ENCODE measurements at regions not wholly inside any gene's neighbourhood (a gene's known extent, or its start where the extent isn't known, plus 50 kb on each side); places are given as distances from the start of the nearest gene placed in this dataset.
"Not testable (repeated sequence)": the region's sequence is repeated elsewhere in the genome, so short reads cannot be mapped to it uniquely, and the experiment has no call there.

DNA sequence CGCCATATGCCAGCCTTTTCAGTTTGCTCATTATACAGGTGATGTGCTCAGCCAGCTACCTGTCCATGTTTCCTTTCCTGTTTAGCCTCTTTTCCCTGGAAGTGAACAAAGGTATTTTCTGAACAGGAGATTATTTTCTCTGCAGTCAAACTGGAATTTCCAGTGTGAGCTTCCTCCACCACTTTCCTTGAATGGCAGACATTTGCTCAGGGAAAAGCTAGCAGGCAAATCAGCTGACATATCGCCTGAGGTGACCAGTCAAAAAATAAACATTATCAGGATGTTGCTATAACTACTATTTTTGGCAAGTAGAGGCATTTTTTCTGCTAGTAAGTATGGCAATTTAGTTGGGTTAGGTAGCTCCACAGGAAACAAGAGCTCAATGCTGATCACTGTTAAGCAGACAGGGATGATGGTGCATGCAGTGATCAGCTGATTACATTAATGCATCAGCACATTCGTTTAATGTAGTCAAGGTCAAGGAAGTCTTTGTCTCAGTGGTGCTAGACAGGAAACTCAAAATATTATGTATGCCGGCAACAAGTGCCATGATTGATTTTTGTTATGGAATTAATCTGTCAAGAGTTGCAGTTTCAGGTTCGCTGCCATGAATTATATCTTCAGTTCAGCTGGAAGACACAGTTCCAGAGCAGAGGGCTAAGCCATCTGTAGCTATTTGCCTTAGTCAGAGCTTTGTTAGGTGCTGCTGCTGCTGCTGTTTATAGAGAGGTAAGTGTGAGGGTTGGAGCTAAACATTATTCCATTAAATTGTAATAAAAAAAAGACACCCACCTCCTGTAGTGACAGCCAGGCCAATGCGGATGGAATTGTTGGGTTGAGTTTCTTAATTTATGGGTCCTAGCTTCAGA, 179.7 kb upstream of the ST6GALNAC5 start:
- TF ChIP-seq POLR2A (IDR thresholded peaks at IDR 0.05): no peak
- TF ChIP-seq, protein P1, sequence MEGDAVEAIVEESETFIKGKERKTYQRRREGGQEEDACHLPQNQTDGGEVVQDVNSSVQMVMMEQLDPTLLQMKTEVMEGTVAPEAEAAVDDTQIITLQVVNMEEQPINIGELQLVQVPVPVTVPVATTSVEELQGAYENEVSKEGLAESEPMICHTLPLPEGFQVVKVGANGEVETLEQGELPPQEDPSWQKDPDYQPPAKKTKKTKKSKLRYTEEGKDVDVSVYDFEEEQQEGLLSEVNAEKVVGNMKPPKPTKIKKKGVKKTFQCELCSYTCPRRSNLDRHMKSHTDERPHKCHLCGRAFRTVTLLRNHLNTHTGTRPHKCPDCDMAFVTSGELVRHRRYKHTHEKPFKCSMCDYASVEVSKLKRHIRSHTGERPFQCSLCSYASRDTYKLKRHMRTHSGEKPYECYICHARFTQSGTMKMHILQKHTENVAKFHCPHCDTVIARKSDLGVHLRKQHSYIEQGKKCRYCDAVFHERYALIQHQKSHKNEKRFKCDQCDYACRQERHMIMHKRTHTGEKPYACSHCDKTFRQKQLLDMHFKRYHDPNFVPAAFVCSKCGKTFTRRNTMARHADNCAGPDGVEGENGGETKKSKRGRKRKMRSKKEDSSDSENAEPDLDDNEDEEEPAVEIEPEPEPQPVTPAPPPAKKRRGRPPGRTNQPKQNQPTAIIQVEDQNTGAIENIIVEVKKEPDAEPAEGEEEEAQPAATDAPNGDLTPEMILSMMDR (IDR thresholded peaks at IDR 0.05): no peak
- no peak for DNase-seq (ENCODE audit: low spot score in 2 of 2)
- intact Hi-C loops (cut with DNase I; ENCODE audit: low total_unique reads): no loop called here
- WGBS, 2 donors: 30% methylated on average over 6 of the region's 6 CpGs
- no peak overlapping the region for H3K4me3 ChIP-seq (ENCODE audit: low read depth, poor library complexity, severe bottlenecking)

DNA sequence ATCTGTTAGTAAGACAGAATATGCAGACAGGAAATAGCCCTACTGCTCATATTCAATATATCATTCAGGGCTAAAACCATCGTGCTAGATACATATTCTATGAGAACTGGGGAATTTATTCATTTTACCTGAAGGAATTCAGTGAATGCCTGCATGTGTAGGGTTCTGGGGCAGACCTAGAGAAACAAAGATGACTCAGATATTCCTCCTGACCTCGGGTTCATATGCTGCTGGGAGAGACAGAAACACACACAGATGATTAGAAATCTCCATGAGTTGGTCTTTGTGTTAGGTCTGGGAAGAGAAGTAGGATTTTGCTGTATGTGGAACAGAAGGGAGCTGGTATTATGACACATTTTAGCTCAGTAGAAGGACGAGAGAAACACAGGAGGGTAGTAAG, 176.5 kb upstream of the ST6GALNAC5 start:
- DNase-seq (ENCODE audit: low spot score in 2 of 2): no peak
- no peak overlapping the region for H3K4me3 ChIP-seq (ENCODE audit: low read depth, poor library complexity, severe bottlenecking)
- no peak for TF ChIP-seq POLR2A (IDR thresholded peaks at IDR 0.05)
- TF ChIP-seq, protein P1 (IDR thresholded peaks at IDR 0.05): no peak

DNA sequence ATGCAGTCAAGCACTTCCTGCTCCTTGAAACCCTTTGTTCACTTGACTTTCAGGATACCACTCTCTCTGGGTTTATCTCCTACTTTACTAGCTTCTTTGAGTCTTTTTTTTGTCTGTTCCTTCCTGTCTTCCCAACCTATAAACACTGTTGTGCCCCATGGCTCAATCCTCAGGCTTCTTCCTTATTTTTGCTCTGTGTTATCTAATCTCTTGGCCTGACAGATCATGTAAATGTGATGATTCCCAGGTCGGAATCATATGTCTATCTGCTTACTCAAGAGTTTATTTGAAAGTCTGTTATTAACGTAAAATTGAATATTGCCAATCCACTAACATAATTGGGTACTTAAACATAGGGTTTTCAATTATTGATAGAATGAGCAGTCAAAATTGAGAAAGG, 171.7 kb upstream of the ST6GALNAC5 start:
- DNase-seq (ENCODE audit: low spot score in 2 of 2): no peak
- intact Hi-C loops (cut with DNase I; ENCODE audit: low total_unique reads): no loop called here
- no peak for TF ChIP-seq POLR2A (IDR thresholded peaks at IDR 0.05)
- TF ChIP-seq, protein P1 (IDR thresholded peaks at IDR 0.05): no peak
- 25 to 31% methylated on average over 2 of the region's 2 CpGs for WGBS, 2 donors
- no peak overlapping the region for H3K4me3 ChIP-seq (ENCODE audit: low read depth, poor library complexity, severe bottlenecking)

More for the DNA sequence above, 176.5 kb upstream of the ST6GALNAC5 start:
- intact Hi-C loops (cut with DNase I; ENCODE audit: low total_unique reads): no loop called here
- WGBS, 2 donors: 43 to 54% methylated on average over 3 of the region's 3 CpGs

DNA sequence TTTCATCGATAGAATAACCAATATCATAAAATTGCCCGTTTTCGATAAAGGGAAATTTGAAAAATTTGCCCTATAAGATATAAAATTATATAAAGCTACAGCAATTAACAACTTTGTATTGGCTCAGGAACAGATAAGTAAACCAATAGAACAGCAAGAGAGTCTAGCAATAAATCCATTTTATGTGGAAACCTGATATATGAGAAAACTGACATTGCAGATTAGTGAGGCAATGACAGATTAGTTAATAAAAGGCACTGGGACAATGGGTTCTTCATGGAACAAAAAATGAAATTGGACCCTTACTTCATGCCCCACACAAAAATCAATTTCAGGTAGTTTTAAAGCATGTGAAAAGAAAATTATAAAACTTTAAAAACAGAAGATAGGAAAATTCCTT, 169.9 kb upstream of the ST6GALNAC5 start:
- WGBS, 2 donors: 94 to 97% methylated on average over 3 of the region's 3 CpGs
- no peak for DNase-seq (ENCODE audit: low spot score in 2 of 2)
- TF ChIP-seq, protein P1 (IDR thresholded peaks at IDR 0.05): no peak
- TF ChIP-seq POLR2A (IDR thresholded peaks at IDR 0.05): no peak
- intact Hi-C loops (cut with DNase I; ENCODE audit: low total_unique reads): no loop called here
- H3K4me3 ChIP-seq (ENCODE audit: low read depth, poor library complexity, severe bottlenecking): no peak overlapping the region

DNA sequence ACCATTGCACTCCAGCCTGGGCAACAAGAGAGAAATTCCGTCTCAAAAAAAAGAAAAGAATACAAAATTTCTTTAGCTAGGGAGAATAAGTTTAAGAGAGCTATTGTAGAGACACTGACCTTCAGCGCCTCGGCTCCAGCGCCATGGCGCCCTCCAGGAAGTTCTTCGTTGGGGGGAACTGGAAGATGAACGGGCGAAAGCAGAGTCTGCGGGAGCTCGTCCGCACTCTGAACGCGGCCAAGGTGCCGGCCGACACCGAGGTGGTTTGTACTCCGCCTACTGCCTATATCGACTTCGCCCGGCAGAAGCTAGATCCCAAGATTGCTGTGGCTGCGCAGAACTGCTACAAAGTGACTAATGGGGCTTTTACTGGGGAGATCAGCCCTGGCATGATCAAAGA, 167.6 kb upstream of the ST6GALNAC5 start:
- DNase-seq (ENCODE audit: low spot score in 2 of 2); H3K4me3 ChIP-seq (ENCODE audit: low read depth, poor library complexity, severe bottlenecking); intact Hi-C loops (cut with DNase I; ENCODE audit: low total_unique reads): not testable (repeated sequence)
- WGBS, 2 donors: 95 to 96% methylated on average over 21 of the region's 21 CpGs

DNA sequence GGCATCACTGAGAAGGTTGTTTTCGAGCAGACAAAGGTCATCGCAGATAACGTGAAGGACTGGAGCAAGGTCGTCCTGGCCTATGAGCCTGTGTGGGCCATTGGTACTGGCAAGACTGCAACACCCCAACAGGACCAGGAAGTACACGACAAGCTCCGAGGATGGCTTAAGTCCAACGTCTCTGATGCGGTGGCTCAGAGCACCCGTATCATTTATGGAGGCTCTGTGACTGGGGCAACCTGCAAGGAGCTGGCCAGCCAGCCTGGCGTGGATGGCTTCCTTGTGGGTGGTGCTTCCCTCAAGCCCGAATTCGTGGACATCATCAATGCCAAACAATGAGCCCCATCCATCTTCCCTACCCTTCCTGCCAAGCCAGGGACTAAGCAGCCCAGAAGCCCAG, 167.1 kb upstream of the ST6GALNAC5 start:
- DNase-seq (ENCODE audit: low spot score in 2 of 2); intact Hi-C loops (cut with DNase I; ENCODE audit: low total_unique reads); H3K4me3 ChIP-seq (ENCODE audit: low read depth, poor library complexity, severe bottlenecking): not testable (repeated sequence)
- WGBS, 2 donors: 89 to 93% methylated on average over 11 to 12 of the region's 12 CpGs

DNA sequence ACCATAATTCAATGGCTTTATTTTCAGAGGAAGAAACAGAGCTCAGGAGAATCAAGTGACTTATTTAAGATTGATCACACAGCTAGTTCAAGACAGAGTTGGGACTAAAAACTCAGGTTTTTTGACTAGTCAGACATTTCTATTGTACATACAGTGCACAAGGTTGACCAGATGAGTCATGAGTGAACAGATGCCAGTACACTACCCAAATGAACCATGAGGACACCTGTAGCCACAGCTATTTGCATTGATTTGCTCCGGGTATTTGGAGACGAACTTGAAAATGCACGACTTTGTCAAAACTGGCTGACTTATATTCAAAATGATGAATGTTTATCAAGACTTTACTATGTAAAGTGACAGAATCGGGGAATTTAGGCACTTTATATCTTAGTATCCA, 161.7 kb upstream of the ST6GALNAC5 start:
- intact Hi-C loops (cut with DNase I; ENCODE audit: low total_unique reads): no loop called here
- no peak for DNase-seq (ENCODE audit: low spot score in 2 of 2)
- TF ChIP-seq, protein P1 (IDR thresholded peaks at IDR 0.05): no peak
- no peak for TF ChIP-seq POLR2A (IDR thresholded peaks at IDR 0.05)
- no peak overlapping the region for H3K4me3 ChIP-seq (ENCODE audit: low read depth, poor library complexity, severe bottlenecking)
- 61 to 67% methylated on average over 4 of the region's 4 CpGs for WGBS, 2 donors
